ENCODE measurements at regions not wholly inside any gene's neighbourhood (a gene's known extent, or its start where the extent isn't known, plus 50 kb on each side); places are given as distances from the start of the nearest gene placed in this dataset.
"Not testable (repeated sequence)": the region's sequence is repeated elsewhere in the genome, so short reads cannot be mapped to it uniquely, and the experiment has no call there.

GRCh38 chr2:52341732-52342131, 1309.8 kb upstream of the NRXN1 start:
- no peak for FAIRE-seq
- no peak for DNase-seq (ENCODE audit: low spot score)

DNA sequence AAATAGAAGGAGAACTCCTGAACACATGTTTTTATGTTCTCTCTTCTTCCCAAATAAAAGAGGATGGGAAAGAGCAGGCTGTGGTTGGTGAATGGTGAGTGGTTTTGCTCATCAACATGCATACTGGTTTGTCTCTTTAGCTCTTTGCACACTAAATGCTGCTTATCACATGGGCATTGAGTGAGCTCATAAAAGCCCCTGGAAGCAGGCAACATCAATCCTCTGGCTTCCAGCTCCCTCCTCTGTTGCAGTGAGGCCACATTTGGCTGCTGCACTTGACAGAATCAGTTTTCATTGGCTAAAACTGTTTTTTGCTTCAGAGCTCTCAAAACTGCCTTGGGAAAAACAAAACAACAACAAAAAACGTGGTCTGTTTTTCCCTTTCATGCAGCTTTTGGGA, 1308.2 kb upstream of the NRXN1 start:
- DNase-seq (ENCODE audit: low spot score) = no peak
- no peak for FAIRE-seq

DNA sequence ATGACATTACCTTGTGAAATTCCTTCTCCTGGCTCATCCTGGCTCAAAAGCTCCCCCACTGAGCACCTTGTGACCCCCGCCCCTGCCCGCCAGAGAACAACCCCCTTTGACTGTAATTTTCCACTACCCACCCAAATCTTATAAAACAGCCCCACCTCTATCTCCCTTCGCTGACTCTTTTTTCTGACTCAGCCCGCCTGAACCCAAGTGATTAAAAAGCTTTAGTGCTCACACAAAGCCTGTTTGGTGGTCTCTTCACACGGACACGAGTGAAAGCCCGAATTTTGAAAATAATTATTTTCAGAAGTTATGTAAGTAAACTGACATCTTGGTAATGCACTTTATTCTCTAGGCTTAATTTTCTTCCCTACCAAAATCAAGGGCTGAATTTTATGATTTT, 1305.9 kb upstream of the NRXN1 start:
- not testable (repeated sequence) for FAIRE-seq

GRCh38 chr2:52336951-52337350, 1305.0 kb upstream of the NRXN1 start:
- DNase-seq (ENCODE audit: low spot score) (no peak), FAIRE-seq (no peak)

More for the DNA sequence above, 1305.9 kb upstream of the NRXN1 start:
- DNase-seq (ENCODE audit: low spot score) = not testable (repeated sequence)

GRCh38 chr2:52335727-52336126, 1303.8 kb upstream of the NRXN1 start:
- FAIRE-seq (no peak), DNase-seq (ENCODE audit: low spot score) (no peak)

GRCh38 chr2:52334185-52334584, 1302.3 kb upstream of the NRXN1 start:
- no peak for FAIRE-seq

GRCh38 chr2:52327641-52328040, 1295.7 kb upstream of the NRXN1 start:
- DNase-seq (ENCODE audit: low spot score) (no peak), FAIRE-seq (no peak)

More at GRCh38 chr2:52334185-52334584, 1302.3 kb upstream of the NRXN1 start:
- no peak for DNase-seq (ENCODE audit: low spot score)

GRCh38 chr2:52314231-52314630, 1282.3 kb upstream of the NRXN1 start:
- FAIRE-seq (no peak), DNase-seq (ENCODE audit: low spot score) (no peak)

DNA sequence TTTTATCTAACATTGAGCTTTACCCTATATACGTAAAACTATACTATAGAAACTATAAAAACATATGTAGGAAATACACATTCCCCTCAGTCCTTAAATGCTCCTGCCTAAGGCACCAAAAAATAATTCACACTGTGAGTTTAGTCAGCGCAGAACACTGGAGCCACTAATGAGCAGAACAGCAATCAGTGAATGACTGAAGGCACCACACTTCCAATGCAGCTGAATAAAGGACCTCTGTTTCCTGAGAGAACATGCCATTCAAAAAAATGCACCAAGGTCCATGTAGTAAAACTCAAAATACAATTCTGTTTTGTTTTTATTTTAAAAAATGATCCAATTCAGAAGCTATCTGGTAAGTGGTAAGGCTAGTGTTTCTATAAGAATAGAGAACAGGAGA, 1280.6 kb upstream of the NRXN1 start:
- FAIRE-seq (no peak), DNase-seq (ENCODE audit: low spot score) (no peak)

DNA sequence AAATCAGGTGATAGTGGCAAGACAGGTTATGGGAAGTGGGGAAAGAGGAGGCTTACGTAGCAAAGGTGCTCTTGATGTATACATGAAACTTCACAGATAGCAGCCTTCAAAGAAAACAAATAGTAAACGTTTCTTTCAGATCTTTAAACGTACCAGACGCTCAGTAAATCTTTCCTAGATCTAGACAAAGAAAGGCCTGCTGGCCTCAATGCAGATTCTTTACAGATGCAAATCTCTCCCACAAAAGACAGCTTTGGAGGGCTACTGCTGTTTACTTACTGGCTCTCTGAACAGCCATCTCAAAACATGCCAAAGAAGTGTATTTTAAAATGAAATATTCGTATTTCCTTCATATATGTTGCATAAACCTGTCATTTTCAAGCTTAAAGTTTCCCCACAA, 1279.9 kb upstream of the NRXN1 start:
- DNase-seq (ENCODE audit: low spot score) = no peak

DNA sequence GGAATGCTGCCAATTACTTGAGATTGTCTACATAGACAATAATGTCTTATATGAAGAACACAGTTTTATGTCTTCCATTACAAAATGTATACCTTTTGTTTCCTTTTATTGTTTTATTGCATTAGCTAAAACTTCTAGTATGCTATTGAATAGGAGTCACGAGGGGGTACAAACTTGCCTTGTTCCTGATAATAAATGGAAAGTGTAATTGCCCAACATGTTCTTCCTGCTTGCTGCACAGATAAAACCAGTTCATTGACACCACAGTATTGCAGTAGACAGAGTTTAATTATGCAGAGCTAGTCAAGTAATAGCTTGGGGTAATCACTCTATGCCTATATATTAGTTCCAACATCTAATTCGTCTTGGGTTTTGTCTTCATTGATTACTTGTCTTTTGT, 1276.2 kb upstream of the NRXN1 start:
- no peak for DNase-seq (ENCODE audit: low spot score)
- no peak for FAIRE-seq

More for the DNA sequence above, 1279.9 kb upstream of the NRXN1 start:
- no peak for FAIRE-seq

- DNase-seq (ENCODE audit: low spot score) = no peak
- no peak for FAIRE-seq
Measured at GRCh38 chr2:52294628-52295027, 1262.7 kb upstream of the NRXN1 start.

- no peak for FAIRE-seq
- DNase-seq (ENCODE audit: low spot score) = no peak
Measured at GRCh38 chr2:52292801-52293200, 1260.9 kb upstream of the NRXN1 start.

DNA sequence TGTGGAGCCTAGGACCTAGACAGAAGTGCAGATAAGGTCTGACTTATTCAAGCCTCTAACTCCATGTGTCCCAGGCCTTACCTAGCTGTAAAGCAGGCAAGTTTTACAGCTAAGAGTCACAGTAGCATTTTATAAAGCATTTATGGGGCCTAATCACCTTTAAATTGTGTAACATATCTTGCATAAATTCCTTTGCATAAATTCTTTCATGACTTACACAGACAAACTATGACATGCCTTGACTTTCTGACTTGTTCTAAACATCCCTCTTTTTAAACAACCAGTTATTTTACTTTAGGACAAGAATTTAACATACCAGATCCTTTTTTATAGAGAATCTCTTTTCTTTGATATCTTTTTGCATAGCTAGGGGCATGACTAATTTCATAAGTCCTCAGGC, 1257.8 kb upstream of the NRXN1 start:
- no peak for DNase-seq (ENCODE audit: low spot score)
- no peak for FAIRE-seq

GRCh38 chr2:52288596-52288995, 1256.7 kb upstream of the NRXN1 start:
- DNase-seq (ENCODE audit: low spot score) = no peak

DNA sequence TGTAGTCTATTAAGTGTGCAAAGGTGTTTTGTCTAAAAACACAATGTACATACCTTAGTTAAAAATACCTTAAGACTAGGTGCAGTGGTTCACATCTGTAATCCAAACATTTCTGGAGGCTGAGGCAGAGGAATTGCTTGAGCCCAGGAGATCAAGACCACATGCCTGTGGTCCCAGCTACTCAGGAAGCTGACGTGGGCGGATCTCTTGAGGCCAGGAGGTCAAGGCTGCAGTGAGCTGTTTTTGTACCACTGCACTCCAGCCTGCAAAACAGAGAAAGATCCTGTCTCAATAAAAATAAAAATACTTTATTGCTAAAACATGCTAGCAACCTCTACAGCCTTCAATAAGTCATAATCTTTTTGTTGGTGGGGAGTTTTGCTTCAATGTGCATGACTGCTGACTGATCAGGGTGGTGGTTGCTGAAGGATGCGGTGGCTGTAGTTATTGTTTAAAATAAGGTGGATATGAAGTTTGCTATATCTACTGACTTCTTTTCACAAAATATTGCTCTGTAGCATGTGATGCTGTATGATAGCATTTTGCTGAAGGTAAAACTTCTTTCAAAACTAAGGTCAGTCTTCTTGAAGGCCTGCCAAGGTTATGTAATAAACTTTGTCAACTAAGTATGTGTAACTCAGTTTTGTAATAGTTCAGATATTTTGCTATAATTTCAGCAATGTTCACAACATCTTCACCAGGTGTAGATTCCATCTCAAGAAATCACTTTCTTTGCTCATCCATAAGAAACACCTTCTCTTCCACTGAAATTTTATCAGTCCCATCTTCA, 1238.0 kb upstream of the NRXN1 start:
- FAIRE-seq (no peak), DNase-seq (ENCODE audit: low spot score) (no peak)

More at GRCh38 chr2:52288596-52288995, 1256.7 kb upstream of the NRXN1 start:
- FAIRE-seq = no peak

- no peak for FAIRE-seq
Measured at GRCh38 chr2:52264911-52265310, 1233.0 kb upstream of the NRXN1 start.

DNA sequence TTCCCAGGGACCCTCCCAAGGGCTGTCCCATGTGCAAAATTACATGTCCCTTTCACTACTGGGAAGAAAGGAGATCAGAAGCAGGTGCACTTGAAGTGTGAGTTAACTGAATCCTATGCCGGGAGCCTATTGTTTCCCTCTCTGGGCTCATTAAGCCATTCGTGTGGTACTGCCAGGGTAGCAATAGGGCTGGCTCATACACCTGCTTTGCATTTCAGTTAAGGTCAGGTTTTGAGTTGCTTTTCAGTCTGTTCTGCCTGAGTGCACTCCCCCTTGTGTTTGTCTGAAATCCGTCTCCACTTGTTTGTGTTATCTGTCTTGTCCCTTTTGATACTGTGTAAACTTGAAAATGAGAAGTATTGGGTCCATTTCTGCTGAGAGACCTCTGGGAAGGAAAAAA, 1232.6 kb upstream of the NRXN1 start:
- DNase-seq (ENCODE audit: low spot score) (no peak), FAIRE-seq (no peak)

More at GRCh38 chr2:52264911-52265310, 1233.0 kb upstream of the NRXN1 start:
- no peak for DNase-seq (ENCODE audit: low spot score)

DNA sequence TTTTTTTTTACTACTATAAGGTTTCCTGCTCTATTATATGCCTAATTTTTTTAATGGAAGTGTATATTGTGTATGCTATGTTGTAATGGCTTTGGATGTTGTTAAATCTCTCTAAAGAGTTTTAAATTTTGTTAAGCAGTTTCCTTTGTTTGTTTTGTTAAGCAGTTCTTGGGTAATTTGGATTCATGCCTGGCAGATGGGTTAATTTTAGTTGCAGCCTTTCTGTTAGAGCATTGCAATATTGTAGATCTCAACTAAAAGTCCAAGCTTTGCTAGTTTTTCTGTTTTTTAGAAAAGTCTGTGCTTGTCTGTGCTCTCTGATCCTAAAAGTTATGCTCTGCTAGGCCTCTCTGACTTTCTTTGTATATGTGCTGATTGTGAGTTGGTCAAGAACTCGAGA, 1229.0 kb upstream of the NRXN1 start:
- DNase-seq (ENCODE audit: low spot score) = no peak
- no peak for FAIRE-seq

DNA sequence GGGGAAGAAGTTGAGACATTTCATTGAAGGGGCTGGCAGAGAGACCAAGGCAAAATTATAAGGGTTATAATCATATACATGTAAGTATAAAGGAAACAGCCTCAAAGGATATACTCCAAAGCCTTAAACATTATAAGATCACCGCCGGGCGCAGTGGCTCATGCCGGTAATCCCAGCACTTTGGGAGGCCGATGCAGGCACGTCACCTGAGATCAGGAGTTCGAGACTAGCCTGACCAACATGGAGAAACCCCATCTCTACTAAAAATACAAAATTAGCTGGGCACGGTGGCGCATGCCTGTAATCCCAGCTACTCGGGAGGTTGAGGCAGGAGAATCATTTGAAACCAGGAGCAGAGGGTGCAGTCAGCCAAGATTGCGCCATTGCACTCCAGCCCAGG, 1227.0 kb upstream of the NRXN1 start:
- not testable (repeated sequence) for FAIRE-seq; DNase-seq (ENCODE audit: low spot score)

DNA sequence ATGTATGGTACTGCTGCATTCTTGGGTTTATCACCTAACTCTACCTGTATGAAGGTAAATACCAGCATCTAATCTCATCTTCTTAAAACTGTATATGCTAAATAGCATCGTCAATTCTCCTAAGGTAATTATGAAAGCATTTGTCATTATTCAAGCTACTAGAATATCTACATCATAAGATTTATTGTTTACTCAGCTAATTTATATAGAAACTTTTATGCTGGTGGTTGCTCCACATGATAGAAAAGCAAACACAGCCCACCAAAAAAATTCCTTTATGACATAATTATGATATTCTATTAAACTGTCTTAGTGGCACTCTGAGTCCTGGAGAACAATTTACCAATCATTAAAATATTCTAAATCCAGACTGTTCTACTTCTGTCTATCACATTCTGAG, 1226.1 kb upstream of the NRXN1 start:
- no peak for DNase-seq (ENCODE audit: low spot score)
- FAIRE-seq = no peak

DNA sequence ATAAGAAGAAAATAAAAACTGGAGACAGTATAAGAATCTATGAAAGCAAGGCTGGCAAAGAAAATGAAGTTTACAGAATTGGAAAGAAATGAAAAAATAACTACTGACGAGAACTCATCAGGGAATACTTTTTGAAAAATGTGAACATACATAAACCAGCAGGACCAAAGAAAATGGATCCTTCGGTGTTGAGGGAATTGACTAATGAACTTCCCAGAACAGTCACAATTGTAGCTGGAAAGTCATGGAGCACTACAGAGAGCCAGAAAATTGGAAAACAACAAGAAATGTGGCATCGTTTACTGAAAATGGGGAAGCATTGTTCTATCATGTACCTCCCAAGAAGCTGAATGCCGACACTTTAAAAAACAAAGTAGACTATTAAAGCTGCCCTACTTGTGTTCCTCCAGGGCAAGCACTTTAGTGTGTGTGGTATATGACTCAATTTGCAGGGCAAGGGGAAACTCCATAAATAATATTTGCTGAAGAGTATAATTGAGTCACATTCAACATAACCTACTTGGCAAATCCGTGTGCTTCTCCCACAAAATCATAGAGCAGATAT, 1221.6 kb upstream of the NRXN1 start:
- no peak for DNase-seq (ENCODE audit: low spot score)
- no peak for FAIRE-seq

DNA sequence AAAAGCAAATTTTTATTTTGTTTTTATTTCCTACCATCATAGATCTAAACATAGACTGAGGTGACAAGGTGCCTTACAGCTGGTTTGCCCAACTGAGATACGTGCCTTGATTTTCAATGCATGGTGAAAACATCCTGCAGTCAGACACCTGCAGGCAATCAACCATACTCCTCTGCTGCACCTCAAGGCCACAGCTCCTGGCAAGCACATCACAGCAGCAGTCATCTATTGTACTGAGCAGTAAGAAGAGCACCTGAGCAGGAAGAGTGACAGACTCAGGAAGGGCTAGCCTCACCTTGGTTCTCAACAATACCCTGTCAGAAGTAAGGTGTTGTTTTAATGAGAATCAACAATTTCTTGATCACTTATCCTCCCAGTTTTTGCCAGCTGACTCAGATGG, 1206.8 kb upstream of the NRXN1 start:
- DNase-seq (ENCODE audit: low spot score) = no peak
- FAIRE-seq = no peak
